GM12875 (cell line): ENCODE measurements at regions not wholly inside any gene's neighbourhood (a gene's known extent, or its start where the extent isn't known, plus 50 kb on each side); places are given as distances from the start of the nearest gene placed in this dataset.

Experiments
- H3K4me3 ChIP-seq: one replicate; pipeline ENCODE4 v1.5.1; 2011; ENCODE audit warnings: low read depth, low read length, control low read depth
- TF ChIP-seq, protein P1 (sequence below): IDR thresholded peaks from 2 replicates; pipeline ENCODE4 v1.5.1; 2011; ENCODE audit warnings: low read depth, mild to moderate bottlenecking, control low read depth, inconsistent platforms, low read length, moderate library complexity, borderline replicate concordance; ENCODE audit not compliant: insufficient read depth

DNA sequence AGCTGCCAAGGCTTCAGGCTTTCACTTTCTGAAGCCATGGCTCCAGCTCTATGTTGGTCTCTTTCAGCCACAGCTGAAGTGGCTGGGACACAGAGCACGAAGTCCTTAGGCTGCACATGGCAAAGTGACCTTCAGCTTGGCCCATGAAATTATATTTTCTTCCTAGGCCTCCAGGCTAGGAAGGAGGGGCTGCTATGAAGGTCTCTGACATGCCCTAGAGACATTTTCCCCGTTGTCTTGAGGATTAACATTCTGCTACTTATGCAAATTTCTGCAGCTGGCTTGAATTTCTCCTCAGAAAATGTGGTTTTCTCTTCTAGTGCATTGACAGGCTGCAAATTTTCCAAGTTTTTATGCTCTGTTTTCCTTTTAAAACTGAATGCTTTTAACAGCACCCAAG is 99.8 kb upstream of the KCNIP4 start:
- no peak overlapping the region for H3K4me3 ChIP-seq
- TF ChIP-seq, protein P1, sequence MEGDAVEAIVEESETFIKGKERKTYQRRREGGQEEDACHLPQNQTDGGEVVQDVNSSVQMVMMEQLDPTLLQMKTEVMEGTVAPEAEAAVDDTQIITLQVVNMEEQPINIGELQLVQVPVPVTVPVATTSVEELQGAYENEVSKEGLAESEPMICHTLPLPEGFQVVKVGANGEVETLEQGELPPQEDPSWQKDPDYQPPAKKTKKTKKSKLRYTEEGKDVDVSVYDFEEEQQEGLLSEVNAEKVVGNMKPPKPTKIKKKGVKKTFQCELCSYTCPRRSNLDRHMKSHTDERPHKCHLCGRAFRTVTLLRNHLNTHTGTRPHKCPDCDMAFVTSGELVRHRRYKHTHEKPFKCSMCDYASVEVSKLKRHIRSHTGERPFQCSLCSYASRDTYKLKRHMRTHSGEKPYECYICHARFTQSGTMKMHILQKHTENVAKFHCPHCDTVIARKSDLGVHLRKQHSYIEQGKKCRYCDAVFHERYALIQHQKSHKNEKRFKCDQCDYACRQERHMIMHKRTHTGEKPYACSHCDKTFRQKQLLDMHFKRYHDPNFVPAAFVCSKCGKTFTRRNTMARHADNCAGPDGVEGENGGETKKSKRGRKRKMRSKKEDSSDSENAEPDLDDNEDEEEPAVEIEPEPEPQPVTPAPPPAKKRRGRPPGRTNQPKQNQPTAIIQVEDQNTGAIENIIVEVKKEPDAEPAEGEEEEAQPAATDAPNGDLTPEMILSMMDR: no peak

GRCh38 chr4:22047793-22048192 is 99.2 kb upstream of the KCNIP4 start:
- no peak overlapping the region for H3K4me3 ChIP-seq

DNA sequence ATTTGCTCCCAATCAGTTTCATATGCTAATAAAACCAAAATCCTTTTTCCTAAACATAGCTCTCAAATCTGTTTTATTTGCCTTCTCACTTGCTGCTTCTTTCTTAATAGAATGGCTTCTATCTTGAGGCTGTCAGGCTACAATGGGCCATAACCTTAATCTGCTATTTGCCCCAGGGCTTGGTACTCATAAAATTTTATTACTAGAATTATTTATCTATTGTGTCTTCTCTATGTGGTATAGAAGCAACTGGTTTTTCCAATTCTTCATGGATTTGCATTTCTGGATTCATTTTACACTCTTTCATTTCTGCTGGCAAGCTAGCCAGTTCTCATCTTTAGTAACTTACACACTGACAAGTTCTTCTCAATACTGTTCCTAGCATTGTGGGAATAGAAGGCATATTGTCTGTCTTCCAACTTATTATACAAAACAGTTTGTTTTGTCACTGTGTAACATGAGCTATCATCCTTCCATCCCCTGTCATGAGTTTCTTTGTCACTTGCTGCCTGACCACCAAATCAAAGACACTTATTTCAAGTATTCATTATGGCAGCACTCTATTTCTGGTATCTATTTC is 96.6 kb upstream of the KCNIP4 start:
- TF ChIP-seq, protein P1: no peak

More at GRCh38 chr4:22047793-22048192, 99.2 kb upstream of the KCNIP4 start:
- TF ChIP-seq, protein P1: no peak

GRCh38 chr4:22031423-22031822 is 82.9 kb upstream of the KCNIP4 start:
- no peak overlapping the region for H3K4me3 ChIP-seq
- TF ChIP-seq, protein P1: no peak

More for the DNA sequence above, 96.6 kb upstream of the KCNIP4 start:
- no peak overlapping the region for H3K4me3 ChIP-seq

GRCh38 chr4:22030881-22031280 is 82.3 kb upstream of the KCNIP4 start:
- TF ChIP-seq, protein P1: no peak
- no peak overlapping the region for H3K4me3 ChIP-seq

DNA sequence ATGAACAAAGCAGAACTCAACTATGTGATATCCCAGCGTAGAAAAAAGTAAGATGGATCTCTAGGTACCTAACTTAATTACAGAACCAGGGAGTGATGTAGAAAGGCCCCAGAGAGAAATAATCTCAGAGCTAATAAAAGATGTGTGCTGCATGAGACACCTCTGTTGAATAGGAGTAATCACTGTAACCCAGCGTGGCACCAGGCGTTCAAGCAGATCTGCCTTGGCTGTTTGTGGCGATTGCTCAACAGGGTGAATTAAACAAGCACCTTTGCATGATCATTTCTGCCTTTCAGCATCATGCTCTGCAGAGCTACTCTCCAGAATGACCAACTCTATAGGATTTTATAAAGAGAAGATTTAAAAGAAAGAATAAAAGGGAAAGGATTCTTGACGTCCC is 81.7 kb upstream of the KCNIP4 start:
- no peak overlapping the region for H3K4me3 ChIP-seq
- TF ChIP-seq, protein P1: no peak

- TF ChIP-seq, protein P1: no peak
- no peak overlapping the region for H3K4me3 ChIP-seq
Observed at GRCh38 chr4:22029803-22030202, 81.2 kb upstream of the KCNIP4 start.
